PFSK-1 (cell line): ENCODE measurements at regions not wholly inside any gene's neighbourhood (a gene's known extent, or its start where the extent isn't known, plus 50 kb on each side); places are given as distances from the start of the nearest gene placed in this dataset.

Experiments
- POLR2AphosphoS5 ChIP-seq: IDR thresholded peaks from 2 replicates; pipeline ENCODE4 v1.6.1; 2012; ENCODE audit warnings: low read depth, mild to moderate bottlenecking, control low read depth, low read length, moderate library complexity
- TF ChIP-seq, protein P1 (sequence below), 2 experiments: IDR thresholded peaks; 2 replicates each; pipeline versions ENCODE4 v1.6.1 to v1.8.0; 2011 to 2012; ENCODE audit warnings: low read depth in 2 of 2, low read length in 2 of 2, control low read depth in 1 of 2, inconsistent platforms in 1 of 2, mild to moderate bottlenecking in 1 of 2, moderate library complexity in 1 of 2; ENCODE audit not compliant: insufficient read depth in 1 of 2

DNA sequence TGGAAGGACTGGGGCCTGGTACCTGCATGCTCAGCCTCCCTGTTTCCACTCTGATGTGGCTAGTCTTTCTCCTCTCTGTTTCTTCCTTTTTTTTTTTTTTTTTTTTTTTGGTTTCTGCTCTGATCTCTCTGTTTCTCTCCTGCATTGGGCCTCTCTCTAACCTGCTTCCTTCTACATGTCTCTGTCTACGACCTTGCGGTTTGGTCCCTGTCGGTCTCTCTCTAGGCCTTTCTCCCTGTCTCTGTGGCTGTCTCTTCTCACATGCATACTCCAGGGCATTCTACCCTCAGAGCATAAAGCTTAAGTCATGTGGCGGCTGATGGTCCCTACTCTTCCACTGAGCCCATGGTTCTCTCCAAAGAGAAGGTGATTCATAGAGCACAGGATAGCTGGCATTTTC lies 1096.6 kb downstream of the BCL11B start:
- TF ChIP-seq, protein P1, sequence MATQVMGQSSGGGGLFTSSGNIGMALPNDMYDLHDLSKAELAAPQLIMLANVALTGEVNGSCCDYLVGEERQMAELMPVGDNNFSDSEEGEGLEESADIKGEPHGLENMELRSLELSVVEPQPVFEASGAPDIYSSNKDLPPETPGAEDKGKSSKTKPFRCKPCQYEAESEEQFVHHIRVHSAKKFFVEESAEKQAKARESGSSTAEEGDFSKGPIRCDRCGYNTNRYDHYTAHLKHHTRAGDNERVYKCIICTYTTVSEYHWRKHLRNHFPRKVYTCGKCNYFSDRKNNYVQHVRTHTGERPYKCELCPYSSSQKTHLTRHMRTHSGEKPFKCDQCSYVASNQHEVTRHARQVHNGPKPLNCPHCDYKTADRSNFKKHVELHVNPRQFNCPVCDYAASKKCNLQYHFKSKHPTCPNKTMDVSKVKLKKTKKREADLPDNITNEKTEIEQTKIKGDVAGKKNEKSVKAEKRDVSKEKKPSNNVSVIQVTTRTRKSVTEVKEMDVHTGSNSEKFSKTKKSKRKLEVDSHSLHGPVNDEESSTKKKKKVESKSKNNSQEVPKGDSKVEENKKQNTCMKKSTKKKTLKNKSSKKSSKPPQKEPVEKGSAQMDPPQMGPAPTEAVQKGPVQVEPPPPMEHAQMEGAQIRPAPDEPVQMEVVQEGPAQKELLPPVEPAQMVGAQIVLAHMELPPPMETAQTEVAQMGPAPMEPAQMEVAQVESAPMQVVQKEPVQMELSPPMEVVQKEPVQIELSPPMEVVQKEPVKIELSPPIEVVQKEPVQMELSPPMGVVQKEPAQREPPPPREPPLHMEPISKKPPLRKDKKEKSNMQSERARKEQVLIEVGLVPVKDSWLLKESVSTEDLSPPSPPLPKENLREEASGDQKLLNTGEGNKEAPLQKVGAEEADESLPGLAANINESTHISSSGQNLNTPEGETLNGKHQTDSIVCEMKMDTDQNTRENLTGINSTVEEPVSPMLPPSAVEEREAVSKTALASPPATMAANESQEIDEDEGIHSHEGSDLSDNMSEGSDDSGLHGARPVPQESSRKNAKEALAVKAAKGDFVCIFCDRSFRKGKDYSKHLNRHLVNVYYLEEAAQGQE (IDR thresholded peaks at IDR 0.05; ENCODE audit: insufficient read depth in 1 of 2, low read depth in 2 of 2, low read length in 2 of 2) = no peak
- TF ChIP-seq POLR2AphosphoS5 = no peak
